Brain pericyte (primary cell): ENCODE measurements at regions not wholly inside any gene's neighbourhood (a gene's known extent, or its start where the extent isn't known, plus 50 kb on each side); places are given as distances from the start of the nearest gene placed in this dataset.

ENCODE experiments used
- DNase-seq: peaks from one replicate; pipeline ENCODE4 v3.0.0-alpha.2; 2012; ENCODE audit warnings: low read depth, low spot score

DNA sequence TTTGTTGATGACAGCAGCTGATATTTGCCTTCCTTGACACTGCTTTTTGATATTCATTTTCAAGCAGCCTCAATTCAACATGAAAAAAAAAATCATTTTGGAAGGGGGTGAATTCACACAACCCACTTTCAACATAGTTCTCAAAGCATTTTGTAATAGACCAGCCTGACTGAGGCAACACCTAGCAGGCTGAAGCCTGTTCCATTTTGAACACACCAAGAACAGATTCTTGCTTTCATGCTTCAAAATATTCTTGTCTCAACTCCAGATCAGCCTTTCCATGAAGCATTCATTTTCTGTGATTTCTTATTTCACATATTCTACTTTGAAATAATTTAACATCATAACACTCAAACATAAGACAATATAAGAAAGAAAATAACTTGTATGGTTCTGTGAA is 812.6 kb upstream of the POU3F3 start:
- DNase-seq: no peak

DNA sequence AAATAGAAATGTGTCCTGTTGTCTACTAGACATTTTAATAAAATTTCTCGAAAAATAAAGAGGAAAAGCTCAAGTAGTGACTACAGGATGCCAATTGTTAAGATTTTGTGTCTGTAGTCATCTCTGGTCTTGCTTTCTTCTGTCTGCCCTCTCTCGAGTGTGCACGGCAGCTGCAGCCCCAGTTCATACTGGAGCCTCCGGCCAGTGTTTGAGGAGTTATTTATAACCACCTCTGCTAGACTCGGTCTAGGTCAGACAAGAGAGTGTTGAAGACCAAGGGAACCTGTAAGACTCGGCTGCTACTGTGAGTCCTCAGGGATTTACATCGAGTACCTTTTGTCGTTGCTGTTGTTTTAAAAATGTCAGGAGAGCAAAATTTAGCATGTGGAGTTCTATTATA is 810.1 kb upstream of the POU3F3 start:
- DNase-seq: no peak

DNA sequence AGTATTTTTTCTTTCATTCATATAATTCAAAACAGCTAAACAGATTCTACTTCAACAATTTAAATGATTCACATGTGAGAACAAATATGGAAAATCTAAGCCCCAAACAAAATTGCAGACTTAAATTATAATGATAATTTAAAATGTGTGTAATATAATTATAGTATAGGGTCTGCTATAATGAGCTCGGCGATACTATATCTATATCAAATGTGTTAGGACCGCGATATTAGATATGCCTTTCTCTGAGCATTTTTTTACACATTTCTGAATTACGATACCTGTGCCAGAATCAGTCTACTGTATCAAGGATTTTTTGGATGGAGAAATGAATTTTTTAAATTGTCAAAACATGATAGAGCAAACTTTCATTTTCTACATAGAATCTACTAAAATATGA is 808.8 kb upstream of the POU3F3 start:
- DNase-seq: no peak

DNA sequence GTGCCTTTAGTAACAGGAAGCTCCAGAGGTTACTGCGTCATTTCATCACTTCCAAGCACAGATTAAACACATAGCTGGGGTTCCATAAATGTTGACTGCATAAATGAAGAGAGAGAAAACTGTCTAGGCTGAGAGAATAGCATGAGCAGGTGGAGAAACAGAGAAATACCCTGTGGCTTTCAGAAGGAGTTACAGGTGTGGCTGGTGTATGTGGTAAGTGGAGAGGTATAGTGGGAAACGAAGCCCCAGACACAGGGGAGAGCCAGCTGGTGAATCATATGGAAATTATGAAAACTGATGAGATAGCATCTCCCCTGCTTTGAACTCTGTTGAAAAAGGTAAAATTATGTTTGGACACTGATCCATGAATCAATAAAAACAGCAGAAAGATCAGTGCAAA is 807.4 kb upstream of the POU3F3 start:
- no peak for DNase-seq

DNA sequence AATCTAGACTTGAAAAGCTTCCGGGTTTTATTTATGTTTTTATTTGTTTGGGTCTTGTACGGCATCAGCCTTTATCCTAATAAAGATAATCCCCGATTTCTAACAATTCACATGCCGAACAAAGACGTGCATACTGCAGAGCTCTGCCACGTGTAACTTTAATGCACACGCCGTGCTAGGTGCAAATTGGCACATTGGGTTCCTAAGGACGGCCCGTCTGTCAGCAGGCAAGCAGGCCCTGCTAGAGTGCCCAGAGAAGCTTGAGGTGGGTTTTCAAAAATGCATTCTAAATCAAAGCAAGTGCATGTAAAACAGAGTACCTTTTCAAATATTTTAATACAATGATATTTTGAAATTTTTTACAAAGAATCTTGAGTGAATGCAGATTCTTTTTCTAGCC is 806.4 kb upstream of the POU3F3 start:
- DNase-seq: no peak

DNA sequence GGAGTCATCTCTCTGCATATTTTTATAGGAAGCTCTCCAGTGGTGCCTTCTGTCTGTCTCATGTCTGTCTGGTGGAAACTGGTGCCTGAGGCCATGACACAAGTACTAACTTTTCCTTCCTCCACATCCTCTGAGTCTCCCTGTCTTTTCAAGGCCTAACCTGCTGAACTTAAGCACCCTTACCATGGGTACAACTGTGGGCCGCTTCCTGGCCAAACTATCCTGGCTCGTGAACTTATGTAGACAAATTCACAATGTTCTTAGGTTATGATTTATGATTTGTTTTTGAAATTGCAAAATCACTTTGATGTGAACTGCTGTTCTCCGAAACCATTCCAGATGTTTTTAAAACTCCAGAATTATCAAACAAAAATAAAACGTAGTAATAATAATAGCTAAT is 804.5 kb upstream of the POU3F3 start:
- DNase-seq: no peak

DNA sequence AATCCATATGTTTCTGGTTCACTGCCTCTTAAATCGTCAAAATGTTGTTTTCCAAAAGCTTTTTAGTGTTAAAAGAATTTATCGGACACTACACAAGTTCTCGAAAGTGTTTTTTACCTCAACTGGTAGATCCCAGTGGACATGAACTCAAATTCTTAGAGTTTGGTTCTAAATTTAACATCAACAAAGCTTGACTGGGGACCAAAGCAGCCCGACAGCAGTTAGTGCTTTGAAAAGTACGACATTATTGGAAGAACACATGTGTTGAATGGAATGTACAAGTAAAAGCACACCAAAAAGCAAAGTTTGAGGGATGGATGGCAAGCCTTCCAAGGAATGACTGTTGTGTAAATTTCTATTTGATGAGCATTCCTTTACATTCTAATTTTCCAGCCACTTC is 803.9 kb upstream of the POU3F3 start:
- DNase-seq: no peak

DNA sequence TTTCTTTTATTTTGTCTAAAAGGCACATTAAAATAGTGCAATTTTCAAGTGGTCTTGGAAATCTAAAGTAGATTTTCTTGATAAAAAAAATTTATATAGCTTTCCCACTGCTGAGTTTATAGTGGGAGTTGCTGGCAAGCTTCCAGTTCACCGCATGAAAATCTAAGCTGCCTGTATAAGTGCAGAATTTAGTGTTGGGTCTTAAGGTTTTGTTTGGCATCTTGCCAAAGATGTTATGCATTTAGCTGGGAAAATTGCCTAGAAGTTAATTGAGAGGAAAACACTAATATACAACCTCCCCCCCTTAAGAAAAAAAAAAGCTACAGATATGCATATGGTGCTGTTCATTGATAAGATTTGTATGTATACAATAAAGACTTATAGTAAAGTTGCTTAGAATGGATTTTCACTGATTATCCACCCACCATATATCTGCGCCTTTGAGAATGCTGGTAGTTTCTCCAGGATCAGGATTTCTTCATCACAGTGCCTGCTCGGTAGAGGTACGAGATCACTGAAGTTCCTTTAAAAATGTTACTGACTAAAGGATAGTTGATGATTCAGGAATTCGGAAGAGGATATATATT is 803.2 kb upstream of the POU3F3 start:
- DNase-seq: no peak

DNA sequence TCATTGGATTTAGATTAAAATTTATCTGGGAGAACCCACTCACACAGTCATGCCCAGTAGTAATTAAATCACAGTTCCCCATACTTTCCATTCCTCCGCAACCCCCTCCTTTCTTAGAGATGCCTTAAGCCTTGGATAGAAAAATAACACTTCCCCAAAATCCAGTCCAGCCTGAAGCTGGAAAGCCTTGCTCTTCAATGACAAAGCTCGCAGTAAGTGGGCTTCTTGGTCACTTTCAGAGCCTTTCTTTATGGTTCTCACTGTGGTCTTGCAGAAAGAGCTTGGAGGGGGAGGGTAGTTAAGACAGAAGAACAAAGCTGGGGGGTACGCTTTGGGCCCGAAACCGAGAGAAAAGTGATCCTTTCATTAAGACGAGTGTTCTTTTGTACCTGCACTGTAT is 802.1 kb upstream of the POU3F3 start:
- no peak for DNase-seq

DNA sequence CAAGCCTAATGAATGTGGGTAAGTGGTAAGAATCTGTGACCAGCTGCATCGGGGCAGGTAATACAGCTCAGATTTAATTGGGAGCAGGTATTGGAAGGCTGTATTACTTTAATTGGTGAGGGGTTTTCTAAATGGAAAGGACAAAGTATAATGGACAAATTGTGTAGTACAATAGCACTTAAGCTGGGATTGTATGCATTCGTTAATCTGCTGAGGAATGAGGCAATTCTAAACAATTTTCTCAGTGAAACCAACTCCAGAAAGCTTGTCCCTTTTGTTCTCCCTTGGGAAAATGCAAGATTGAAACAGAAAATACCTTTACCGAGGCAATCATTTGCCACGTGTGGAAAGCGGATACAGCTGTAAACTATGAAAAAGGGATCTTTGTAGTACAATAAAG is 801.6 kb upstream of the POU3F3 start:
- no peak for DNase-seq

DNA sequence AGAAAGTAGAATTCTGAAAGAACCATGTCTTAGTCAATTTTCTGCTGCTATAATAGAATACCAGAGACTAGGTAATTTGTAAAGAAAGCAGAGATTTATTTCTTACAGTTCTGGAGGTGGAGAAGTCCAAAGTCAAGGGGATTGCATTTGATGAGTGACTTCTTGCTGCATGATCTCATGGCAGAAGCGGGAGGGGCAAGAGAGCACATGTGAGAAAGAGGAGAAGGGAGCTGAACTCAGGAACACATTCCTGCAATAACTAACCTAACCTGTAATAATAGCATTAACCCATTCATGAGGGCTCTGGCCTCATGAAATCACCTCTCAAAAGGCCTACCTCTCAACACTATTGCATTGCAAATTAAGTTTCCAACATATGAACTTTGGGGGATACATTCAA is 797.5 kb upstream of the POU3F3 start:
- no peak for DNase-seq

DNA sequence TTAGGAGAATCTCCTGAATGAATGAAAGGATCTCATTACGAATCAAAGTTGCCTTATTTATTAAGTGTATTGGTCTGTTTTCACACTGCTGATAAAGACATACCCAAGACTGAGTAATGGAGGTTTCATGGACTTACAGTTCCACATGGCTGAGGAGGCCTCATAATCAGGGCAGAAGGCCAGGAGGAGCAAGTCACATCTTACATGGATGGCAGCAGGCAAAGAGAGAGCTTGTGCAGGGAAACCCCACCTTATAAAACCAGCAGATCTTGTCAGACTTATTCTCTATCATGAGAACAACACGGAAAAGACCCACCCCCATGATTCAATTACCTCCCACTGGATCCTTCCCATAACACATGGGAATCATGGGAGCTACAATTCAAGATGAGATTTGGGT is 785.2 kb upstream of the POU3F3 start:
- no peak for DNase-seq

DNA sequence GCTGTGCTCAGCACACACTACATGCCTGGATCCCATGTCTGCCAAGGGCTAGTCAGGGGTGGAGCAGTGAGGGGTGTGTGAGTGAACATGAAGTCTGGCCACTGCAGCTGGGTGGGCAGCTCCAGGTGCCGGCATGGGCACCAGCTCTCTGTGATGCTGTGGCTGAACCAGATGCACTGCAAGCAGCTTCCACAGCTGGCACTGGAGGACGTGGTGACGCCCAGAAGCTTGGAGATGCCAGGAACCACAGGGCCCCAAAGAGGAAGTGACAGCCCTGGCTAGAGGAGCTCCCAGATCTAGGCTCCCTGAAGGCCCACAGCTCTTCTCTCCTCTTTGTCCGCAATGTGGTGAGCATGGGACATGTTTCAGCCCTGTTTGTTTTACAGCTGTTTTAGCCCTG is 776.3 kb upstream of the POU3F3 start:
- no peak for DNase-seq

DNA sequence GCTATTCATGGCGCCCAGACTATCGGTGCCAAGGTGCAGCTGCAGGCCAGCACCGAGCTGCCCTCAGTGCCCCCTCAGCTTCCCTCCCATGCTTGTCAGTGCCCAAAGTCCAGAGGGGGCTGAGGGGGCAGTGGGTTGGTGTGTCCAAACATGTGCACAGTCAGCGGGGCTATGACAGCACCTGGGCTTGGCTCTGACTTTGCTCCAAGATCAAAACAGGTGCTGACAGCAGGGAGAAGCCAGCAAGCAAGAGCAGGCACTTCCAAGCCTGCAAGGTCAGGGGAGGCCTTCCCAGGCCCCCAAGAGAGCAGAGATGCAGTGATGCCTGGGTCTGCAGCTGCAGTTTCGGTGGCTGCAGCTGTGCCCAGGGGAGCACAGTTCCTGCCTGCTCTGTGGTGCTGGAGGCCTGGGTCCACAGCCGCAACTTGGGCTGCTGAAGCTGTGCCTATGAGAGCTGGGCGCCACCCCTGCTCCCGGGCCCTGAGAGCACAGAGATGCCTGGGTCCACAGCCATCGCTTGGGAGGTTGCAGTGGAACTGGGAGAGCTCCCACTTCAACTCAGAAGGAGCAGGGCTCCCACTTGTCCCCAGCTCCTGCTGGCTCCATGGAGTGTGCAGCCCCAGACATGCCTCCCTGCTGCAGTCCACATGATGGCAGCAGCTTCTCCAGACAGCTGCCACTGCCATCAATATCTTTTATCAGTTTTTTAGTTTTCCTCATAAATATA is 775.3 kb upstream of the POU3F3 start:
- no peak for DNase-seq

DNA sequence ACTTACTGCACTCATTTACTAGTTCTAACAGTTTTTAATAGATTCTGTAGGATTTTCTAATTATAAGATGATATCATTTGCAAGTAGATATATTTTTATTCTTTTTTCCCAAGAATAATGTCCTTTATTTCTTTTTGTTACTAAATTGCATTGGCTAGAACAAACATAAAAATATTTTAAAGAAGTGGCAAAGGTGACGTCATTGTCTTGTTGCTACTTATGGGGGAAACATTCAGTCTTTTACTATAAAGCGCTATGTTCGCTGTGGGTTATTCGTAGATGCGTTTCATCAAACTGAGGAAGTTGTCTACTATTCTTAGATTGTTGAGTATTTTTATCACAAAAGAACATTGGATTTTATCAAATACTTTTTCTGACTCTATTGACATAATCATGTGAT is 765.2 kb upstream of the POU3F3 start:
- DNase-seq: no peak

DNA sequence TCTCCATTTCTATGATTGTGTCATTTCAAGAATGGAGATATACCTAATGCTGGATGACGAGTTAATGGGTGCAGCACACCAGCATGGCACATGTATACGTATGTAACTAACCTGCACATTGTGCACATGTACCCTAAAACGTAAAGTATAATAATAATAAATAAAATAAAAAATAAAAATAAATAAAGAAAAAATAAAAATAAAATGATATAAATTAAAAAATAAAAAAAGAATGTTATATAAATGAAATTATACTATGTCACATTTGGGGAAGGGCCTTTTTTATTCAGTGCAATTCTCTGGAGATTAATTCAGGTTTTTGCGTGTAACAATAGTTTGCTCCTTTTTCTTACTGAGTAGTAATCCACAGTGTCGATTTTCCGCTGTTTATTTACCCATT is 763.5 kb upstream of the POU3F3 start:
- no peak for DNase-seq

DNA sequence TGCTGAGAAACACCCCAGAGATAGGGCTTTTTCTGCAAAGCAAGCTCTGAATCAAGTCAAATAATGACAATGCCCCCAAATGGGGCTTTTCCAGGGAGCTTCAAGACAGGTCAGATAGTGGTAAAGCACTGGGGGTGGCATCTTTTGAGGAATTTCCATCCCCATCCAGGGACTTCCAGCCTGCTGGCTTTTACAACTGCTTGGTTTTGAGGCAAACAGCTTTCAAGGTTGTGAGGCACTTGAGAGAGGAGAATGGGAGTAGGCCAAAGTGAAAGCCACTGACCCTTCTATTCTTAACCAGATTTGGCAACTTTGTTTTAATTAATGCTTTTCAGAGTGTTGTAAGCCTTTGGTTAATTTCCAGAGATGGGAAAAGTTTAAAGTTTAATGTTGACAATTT is 762.0 kb upstream of the POU3F3 start:
- DNase-seq: no peak

DNA sequence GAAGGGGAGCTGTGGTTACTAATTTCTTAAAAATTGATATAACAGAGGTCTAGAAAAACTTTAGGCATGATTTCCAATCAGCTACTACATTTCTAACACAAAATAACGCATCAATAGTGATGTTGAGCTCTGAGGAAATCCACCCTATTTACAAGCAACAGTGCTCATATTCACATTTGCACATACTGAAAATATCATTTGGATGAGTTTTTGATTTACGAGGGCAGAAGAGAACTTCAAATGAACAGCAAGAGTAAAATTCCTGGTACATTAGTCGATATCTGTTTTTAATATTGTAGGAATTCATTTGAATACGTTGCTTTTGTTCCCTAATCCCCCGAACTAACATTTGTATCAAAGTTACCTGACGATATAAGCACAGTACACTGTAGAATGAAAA is 761.0 kb upstream of the POU3F3 start:
- DNase-seq: no peak

DNA sequence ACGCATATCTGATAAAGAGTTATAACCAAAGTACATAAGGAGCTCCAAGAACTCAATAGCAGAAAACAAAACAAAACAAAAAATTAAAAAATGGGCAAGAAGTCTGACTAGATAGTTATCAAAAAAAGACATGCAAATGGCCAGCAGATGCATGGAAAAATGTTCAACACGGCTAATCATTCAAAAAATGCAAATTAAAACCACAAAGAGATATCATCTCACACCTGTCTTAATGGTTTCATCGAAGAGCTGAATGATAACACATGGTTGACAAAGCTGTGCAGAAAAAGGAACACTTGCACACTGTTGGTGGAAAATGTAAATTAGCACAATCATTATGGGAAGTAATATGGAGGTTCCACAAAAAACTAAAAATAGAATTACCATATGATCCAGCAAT is 751.3 kb upstream of the POU3F3 start:
- no peak for DNase-seq

DNA sequence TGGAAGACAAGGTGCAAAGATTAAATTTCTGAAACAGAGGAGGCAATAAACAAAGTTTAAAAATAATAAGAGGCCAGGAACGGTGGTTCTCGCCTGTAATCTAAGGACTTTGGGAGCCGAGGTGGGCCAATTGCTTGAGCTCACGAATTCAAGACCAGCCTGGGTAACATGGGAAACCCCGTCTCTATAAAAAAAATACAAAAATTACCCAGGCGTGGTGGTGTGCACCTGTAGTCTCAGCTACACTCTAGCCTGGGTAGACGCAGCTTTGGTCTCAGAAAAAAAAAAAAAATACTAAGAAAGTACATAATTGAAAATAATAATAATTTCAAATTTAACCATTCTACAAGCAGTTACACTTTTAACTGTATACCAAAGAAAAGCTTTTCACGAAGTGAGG is 744.6 kb upstream of the POU3F3 start:
- DNase-seq: no peak

DNA sequence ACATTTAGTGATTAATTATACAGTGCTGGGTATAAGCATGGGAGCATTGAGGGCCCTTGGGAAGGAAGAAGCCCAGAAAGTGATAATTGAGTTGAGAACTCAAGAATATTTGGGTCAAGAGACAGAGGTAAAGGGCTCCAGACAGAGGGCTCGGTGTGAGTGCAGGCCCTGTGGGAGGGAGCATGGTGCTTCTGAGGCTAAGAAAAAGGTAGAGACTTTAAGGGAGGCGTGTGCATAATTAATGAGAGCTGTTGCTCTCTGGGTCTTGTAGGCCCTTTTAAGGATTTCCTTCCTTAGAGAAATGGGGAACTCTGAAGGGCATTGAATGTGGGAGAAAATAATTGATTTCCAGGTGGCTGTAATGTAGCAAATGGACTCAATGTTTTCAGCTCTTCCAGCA is 735.0 kb upstream of the POU3F3 start:
- DNase-seq: no peak

DNA sequence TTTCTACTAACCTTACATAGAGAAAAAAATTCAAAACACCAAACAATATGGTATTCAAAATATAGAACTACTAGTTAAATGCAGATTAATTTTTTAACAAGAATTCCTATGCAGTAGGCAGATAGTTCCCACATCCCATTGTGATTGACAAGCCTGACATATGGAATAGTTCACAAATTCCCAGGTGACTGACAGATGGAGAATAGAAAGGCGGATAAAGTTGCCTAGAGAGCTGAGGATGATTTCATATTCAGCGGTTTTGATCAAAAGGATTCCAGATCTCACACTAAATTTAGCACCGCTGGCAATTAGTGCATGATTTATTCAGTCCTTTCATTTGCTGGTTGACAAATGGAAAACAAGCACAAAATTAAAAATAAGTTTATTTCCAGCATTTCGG is 733.7 kb upstream of the POU3F3 start:
- no peak for DNase-seq

DNA sequence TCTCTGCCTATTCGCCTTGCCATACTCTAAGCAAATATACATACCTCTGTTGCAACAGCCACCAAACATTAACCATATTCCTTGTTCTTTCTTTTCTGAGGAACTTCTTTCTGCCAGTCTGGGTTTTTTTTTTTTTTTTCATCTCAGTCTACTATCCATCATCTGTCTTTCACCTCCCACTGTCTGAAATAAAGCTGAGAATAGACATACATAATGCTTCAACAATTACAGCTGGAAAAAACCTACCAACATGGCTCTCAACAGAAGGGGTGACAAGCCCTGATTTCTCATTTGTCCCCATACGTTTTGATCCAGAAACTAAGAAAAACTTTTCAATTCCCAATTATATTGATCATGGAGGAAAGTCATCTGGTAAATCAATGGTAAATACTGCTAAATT is 728.8 kb upstream of the POU3F3 start:
- DNase-seq: no peak
